ENCODE measurements at regions not wholly inside any gene's neighbourhood (a gene's known extent, or its start where the extent isn't known, plus 50 kb on each side); places are given as distances from the start of the nearest gene placed in this dataset.
"Not testable (repeated sequence)": the region's sequence is repeated elsewhere in the genome, so short reads cannot be mapped to it uniquely, and the experiment has no call there.

DNA sequence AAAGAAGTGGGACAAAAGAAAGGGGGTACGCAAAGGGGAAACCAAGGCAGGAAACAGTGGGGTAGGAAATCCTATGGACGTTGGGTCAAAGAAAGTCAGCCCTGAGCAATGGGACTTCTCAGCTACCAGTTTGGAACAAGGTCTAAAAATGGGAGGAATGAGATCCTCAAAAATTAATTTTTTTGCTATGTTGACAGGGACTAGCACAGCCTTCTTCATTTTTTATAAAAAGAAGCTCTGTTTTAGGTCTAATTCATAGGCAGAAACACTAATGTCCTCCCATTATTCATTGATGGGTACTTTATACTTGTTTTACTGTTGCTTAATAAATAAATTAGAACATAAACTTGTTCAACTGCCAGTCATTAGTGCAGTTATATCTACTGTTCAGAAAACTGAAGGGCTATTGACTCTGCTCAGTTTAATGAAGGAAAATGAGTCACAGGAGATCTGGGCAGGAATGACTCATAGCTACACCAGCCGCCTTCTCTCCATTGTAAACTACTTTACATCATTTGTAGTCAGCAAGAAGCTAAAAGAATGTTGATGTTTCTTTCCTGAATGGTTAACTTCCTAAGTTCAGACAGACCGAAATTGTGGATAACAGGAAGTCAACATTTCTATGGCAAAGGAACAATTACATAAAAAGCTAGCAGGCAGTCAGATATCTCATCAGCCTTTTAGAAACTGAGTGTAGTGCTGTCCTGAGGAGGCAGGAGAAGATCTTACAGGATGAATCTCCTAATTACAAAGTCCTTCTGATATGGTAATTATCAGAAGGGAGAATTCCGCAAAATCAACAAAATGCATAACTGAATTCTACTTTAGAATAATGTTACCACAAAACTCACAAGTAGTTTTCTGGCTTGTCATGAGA, 356.4 kb upstream of the PKN2 start:
- no peak for DNase-seq

DNA sequence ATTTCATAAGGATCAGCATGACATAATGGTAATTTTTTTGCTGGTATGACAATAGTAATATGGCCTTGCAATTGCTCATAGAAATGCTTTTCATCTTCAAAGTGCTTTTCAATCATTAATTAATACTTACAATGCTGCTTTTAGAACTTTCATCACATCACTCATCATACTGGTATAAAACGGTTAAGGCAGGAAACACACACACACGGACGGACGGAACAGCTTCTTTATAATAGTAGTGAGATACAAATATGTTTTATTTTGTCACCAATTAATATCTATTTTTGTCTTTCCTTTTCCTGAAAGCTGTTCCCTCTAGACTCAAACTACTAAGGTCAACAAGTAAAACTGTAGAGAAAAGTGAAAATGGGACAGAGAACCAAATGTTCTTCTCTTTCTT, 353.9 kb upstream of the PKN2 start:
- no peak for DNase-seq

DNA sequence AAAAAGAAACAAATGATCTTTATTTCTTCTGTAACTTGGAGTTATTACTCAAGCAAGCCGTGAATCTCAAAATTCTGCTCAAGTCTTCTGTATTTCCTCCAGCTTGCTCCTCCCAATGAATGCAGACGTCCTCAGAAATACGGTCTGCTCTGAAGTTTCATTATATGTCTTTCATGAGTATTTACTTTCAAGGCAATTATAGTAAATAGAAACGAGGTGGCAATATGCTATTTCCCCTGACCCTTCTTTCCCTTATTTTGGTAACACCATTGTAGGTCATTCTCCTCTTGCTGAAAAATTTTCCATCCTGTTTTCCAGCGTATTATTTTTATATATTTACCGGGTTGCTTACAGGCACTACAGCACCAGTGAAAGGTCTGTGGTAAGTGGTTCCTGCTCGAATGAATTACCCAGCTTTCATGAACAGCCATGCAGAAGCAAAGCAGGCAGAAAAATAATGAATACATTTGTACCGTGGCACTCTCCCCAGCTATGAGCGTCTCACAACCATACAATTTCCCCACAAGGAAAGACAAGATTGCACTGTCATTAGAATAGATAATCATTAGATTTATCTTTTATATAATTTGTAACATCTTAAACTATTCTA, 350.9 kb upstream of the PKN2 start:
- no peak for DNase-seq

DNA sequence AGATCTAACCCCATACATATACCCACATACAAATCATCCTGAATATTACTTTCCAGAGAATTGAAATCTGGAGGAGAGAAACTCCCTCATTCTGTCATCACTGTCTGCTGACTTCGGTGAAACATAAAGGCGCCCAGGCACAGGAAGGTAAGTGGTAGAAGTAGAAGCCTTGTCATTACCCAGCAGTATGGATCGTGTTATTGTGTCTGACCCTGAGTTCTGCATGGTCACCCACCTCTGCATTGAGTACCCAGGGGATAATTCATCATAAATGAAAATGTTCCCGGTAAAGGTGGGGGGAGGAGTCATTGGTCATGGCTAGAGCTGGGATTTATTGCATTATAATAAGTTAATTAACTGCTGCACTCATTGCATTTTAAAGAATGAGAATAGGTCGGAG, 342.6 kb upstream of the PKN2 start:
- no peak for DNase-seq

DNA sequence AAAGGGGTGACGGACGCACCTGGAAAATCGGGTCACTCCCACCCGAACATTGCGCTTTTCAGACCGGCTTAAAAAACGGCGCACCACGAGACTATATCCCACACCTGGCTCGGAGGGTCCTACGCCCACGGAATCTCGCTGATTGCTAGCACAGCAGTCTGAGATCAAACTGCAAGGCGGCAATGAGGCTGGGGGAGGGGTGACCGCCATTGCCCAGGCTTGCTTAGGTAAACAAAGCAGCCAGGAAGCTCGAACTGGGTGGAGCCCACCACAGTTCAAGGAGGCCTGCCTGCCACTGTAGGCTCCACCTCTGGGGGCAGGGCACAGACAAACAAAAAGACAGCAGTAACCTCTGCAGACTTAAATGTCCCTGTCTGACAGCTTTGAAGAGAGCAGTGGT, 342.0 kb upstream of the PKN2 start:
- DNase-seq, result not testable (repeated sequence)

DNA sequence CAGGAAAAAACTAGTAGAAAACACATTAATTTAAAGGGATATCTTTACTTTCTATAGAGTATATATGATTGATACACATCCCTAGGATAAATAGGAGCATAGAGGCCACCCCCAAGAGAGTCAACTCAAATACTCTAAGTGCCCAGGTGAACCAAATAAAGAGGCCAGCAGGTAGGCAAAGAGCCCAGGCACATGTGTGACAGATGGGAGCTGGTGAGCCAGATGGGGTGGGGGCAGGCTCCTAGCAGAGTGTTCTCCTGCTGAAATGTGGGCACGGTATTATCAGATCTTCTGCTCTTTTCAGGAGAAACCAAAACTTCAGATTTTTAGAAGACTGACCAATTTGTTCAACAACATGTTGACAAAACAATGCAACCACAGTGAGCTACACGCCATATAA, 333.4 kb upstream of the PKN2 start:
- no peak for DNase-seq

DNA sequence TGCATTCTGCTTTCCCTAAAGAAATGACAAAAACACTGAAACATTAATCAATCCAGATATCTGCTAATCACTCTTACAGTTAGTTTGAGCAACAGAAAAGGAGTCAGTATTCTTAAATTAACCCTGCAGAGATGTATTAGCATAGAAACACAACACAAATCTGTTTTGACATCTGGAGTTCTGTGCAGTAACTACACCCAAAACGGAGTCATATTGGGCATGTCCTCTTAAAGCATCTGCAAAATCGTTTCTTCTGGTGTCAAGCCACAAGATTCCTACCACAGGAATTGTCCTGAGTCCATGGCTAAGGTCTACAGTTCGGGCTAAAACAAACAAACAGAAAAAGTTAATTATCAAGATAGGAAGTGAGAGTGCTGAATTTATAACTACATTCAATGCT, 332.1 kb upstream of the PKN2 start:
- DNase-seq, result no peak

DNA sequence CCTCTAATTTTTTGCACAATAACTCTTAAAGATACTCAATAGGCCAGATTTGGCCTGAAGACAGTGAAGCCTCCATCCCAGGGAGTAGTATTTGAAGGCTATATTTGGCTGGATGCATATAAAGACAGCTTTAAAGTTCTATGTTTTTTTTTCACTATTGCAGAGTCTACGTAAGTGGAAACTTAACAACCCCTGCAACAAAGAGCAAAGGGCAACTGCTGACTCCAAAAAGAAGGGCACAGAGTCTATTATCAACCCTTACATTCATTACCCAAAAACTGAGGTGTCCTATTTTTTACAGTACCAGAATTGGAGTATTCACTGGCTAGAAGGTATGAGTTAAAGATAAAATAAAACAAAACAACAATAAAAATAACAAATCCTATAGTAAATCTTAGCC, 329.8 kb upstream of the PKN2 start:
- DNase-seq, result no peak

DNA sequence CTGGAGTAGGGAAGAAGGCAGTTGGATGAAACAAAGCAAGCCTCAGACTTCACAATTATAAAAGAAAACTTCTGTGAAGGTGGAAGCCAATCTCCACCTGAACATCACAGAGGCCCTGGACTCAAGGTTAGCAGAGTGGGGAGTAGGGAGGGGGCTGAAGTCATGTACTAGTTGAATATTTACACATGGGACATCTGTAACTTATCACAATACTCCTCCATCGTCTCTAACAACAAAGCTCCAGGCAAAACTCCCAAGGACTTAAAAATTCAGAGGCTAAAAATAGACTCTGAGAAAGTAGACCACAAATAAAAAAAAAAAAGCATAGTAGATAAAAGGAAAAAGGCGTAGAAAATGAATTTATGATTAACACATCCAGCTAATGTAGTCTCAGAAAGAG, 326.3 kb upstream of the PKN2 start:
- DNase-seq, result no peak

DNA sequence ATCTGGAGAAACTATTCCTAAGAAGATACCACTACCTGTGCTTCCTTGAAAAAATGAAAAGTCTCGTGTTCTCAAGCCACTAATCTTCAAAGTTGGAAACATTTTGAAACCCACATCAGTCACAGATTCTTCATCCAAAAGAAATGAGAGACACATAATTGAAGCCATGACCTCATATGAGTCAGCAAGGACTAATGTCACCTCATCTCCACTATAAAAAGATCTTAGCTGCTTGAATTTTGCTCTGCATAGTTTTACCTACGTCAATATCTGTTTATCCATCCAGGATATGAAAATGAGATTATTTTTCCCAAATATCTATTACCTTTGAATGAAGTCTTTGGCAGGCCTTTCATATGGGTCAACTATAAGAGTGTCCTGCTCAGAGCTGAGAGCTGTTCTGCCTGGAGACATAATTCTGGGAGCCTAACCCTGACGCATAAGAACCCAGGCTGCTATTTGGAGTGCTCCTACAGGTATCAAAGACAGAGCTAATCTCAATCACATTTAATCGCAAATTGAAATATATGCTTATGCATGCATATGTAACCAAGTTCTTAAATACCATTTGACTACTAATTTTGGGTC, 312.5 kb upstream of the PKN2 start:
- DNase-seq, result no peak

DNA sequence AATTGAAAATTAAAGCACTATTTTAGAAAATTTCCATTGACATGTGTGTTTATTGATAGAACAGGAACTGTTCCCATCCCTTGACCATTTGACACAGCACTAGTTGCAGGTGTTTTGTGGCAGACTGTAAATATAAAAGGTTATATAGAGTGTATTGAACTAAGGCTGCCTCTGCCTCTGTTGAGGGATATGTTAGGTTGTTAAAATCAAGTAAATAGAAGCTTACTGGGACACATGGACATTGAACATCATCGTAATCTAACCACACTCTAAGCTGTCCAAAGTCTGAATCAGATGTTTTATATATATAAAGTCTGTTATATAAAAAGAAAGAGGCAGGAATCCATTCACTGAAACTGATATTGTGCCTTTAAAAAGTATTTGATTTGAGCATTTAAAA, 308.1 kb upstream of the PKN2 start:
- DNase-seq, result no peak

DNA sequence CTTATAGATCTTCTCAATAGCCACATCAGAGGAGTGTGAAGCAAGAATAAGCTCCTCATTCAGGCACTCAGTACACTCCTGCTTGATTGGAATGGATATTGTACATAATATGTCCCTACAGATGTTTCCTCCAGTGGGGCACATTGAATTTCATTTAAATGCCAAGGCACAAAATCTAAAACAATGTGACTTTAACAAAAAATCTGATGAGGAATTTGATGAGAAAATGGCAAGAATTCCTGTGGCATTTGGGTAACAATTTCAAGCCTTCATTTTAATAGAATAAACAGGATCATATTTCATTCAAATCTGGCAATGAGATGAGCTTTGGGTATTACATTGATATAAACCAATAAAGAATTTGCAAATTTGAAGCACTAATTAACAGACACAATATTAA, 307.7 kb upstream of the PKN2 start:
- DNase-seq, result no peak

DNA sequence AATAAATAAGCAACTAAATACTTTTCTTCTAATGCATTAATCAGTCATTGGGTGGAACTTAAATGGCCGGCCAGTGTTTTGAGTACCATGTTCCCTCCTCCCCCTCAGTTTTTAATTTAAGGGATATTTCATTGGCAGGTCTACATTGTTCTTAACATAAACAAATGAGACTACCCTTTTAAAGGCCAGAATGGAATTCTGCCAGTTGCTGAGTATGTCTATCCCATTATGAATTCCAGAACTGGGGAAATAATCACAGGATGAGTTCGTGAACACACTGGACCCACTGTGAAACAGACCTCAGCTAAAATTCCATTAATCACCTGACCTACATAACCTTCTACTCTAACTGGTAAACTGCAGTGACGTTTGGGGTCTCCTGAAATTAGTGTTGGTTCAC, 305.5 kb upstream of the PKN2 start:
- no peak for DNase-seq

DNA sequence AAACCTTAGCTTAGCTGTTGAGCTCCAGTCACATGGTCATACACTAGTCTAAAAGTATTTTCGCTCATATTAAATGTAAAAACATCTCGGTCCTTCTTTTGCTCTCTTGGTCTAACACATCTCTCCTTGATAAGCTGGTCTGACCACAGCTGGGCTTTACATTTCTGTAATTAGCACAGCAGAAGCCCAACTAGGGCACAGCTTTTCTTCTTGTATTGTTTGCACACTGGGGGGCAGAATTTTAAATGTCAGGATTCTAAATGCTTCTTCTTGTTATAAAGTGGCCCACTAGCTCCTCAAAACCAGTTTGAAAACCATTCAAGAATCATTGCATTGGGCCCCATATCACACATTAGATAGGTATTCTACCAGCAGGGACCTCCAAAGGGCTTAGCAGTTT, 289.1 kb upstream of the PKN2 start:
- DNase-seq, result no peak

DNA sequence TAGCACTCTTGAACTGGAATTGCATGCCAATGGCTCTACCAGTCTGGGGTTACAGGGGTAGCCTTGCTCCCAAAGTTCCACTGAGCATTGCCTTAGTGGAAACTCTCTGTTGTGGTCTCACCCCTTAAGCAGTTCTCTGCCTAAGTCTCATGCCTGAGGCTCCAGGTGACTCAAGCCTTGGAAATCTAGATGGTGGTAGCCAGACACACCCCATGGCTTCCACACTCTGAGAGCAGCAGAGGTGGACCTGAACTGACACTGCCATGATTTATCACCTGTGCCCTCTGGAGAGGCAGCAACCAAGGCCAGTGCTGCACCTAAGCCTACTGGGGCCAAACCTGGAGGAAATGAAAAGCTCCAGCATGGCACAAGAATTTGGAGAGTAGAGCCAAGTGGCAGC, 285.7 kb upstream of the PKN2 start:
- no peak for DNase-seq

DNA sequence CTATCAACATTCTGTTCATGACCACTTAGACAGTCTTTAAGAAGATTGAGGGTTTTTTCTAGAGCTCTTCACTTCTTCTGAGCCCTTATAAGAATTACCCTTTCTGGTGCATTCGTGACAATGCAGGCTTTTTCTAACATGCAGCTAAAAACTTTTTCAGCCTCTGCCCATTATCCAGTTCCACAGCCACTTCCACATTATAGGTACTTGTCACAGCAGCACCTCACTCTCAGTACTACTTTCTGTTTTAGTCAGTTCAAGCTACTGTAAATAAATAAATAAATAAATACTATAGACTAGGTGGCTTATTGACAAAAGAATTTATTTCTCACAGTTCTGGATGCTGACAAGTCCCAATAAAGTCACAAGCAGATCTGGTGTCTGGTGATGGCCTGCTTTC, 284.4 kb upstream of the PKN2 start:
- no peak for DNase-seq

DNA sequence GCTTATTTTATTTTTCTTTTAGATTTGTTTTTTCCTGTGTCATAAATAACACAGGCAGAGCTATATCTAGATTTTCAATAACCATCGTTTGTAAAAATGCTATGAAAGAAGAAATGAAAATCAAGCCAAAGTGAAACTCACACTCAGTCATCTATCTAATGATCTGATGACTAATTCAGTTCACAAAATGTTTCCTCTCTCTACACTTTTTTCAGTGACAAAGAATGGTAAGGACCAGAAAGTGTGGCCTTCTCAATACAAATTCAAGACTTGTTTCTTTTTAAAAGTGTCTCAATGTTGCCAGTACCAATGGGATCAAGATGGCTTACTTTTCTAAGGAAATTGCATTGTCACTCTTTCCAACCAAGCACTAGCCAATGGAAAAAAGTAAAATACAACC, 282.8 kb upstream of the PKN2 start:
- DNase-seq, result no peak

DNA sequence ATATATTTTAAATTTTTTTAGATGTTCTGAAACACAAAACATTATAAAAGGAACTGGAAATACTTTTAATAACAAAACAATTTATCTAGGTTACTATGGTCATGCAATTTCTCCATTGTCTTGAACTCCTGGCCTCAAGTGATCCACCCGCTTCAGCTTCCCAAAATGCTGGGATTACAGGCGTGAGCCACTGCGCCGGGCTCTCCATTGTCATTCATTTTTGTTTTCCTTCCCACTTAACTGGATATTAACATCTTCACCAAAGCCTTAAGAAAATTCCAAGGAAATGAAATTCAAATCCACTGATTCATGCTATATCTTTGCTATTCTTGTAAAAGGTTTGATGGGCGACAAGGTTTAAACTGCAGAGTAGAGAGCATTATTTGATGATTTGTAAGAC, 279.5 kb upstream of the PKN2 start:
- DNase-seq, result no peak

DNA sequence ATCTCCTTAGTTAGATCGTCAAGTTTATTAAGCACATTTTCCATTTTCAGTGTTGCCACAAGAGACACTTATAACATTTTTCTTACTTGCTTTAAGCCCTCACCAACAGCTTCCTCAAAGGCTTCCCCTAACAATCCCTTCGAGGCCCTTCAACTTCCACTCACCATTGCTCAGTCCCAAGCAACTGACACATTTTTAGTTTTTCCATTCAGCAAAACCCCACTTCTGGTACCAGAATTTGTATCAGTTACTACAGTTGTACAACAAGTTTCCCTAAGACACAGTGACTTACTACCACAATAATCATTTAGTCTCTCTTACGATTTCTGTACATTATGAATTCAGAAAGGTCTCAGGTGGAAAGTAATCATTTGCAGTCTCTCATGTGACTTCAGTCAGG, 276.8 kb upstream of the PKN2 start:
- no peak for DNase-seq

DNA sequence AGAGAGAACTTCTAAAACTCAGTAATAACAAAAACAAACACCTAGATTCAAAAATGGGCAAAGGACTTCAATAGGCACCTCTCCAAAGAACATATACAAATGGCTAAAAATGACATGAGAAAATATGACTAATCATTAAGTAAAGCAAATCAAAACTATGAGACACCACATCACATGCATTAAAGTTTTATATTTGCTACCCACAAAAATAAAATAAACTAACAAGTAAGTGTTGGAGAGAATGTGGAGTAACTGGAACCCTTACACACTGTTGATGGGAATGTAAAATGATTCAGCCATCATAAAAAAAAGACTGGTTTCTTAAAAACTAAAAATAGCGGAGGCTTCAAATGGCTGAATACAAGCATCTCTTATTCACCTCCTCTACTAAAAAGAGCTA, 262.1 kb upstream of the PKN2 start:
- DNase-seq, result no peak

DNA sequence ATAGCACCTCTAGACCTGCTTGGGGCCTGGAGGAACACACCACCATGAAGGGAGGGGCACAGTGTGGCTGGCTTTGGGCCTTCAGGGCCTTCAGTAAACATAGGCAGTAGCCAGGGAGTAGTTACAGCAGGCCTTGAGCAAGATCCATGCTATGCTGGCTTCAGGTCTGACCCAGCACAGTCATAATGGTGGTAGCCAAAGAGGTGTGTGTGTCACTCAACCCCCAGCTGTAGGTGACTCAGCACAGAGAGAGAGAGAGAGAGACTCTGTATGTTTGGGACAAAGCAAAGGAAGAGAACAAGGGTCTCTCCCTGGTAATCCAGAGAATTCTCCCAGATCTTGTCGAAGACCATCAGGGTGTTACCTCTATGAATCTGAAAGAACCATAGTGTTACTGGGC, 250.5 kb upstream of the PKN2 start:
- no peak for DNase-seq

DNA sequence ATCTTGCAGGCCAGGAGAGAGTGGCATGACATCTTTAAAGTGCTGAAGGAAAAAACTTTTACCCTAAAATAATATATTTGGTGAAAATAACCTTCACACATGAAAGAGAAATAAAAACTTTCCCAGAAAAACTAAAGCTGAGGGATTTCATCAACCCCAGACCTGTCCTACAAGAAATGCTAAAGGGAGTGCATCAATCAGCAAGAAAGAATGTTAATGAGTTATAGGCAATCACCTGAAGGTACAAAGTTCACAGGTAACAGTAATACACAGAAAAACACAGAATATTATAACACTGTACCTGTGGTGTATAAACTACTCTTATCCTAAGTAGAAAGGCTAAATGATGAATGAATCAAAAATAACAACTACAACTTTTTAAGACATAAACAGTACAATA, 249.2 kb upstream of the PKN2 start:
- no peak for DNase-seq

DNA sequence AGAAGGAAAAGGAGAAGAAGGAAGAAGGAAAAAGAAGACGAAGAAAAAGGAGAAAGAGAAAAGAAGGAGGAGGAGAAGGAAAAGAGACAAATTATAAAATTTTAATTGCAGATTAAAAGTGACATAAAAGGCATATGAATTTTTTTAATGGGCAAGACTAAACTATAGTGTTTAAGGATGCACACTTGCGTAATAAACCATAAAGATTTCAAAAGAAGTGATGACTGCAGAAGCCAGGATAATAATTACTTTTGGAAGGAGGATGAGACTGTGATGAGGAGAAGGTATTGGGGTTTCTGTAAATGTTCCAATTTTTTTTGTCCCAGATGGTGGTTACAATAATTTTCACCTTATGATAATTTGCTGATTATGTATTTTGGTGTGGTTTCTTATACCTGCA, 243.1 kb upstream of the PKN2 start:
- no peak for DNase-seq

DNA sequence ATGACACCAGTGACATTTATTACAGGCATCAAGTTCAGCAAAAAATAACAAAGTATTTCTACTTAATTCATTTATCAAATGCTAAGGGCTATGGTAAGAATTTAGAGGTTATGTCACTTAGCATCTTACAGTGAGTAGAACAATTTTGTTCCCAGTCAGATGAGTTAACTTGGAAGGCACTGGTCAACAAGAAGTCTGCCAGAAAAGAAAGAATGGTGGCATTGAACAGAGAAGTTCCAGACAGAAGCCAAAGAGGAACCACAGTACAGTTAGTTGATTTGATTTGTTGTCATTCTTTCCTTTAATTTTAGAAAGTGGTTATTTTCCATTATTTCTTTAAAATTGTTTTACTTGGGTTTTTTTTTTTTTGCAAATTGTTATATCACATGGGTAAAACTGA, 232.2 kb upstream of the PKN2 start:
- DNase-seq, result no peak

DNA sequence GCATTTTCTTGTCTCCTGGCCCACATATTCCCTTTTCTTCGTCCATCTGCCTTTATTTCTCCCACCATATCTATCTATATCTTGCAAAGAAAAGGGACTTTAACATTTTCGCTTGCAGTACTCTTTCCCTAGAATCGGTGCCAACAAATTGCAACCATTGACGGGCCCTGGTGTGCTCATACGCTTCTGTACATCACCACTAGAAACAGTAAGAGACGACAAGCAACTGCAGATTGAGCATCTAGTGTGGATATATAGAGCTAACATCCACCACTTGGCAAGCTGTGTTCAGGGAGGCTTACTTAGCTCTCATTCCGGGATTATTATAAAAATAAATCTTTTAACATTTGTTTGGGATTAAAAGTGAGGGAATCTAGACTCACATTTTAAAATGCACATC, 230.8 kb upstream of the PKN2 start:
- no peak for DNase-seq

Measured in stimulated activated CD4-positive, alpha-beta T cell treated with anti-CD3 and anti-CD28 coated beads, Interleukin-4, amount 100 ng/mL, for 24 hours (primary cell).